Neural progenitor cell (in vitro differentiated cells): ENCODE measurements at regions not wholly inside any gene's neighbourhood (a gene's known extent, or its start where the extent isn't known, plus 50 kb on each side); places are given as distances from the start of the nearest gene placed in this dataset.

ENCODE experiments used
- DNase-seq: peaks from one replicate; pipeline ENCODE4 v3.0.0-alpha.2; 2016; ENCODE audit warnings: low spot score
- H2AFZ ChIP-seq: fragments of 200-600 bp; sonication (generic); replicated peaks from 2 replicates; pipeline ENCODE4 v1.6.1; 2016; ENCODE audit warnings: antibody characterized with exemption
- H3F3A ChIP-seq: fragments of 200-600 bp; sonication (generic); 2 replicates; pipeline ENCODE4 v1.6.1; 2016; ENCODE audit warnings: antibody characterized with exemption, low read depth
- H3K27ac ChIP-seq: fragments of 200-600 bp; sonication (generic); 2 replicates; pipeline ENCODE4 v1.5.1; 2016; ENCODE audit warnings: mild to moderate bottlenecking
- H3K27me3 ChIP-seq: fragments of 200-600 bp; sonication (generic); 2 replicates; pipeline ENCODE4 v1.6.1; 2016; ENCODE audit warnings: mild to moderate bottlenecking, moderate library complexity
- H3K36me3 ChIP-seq: fragments of 200-600 bp; sonication (generic); 2 replicates; pipeline ENCODE4 v1.5.1; 2016
- H3K4me1 ChIP-seq: fragments of 200-600 bp; sonication (generic); 2 replicates; pipeline ENCODE4 v1.6.1; 2016; ENCODE audit warnings: mixed run types
- H3K4me2 ChIP-seq: fragments of 200-600 bp; sonication (generic); 2 replicates; pipeline ENCODE4 v1.6.1; 2016
- H3K4me3 ChIP-seq: fragments of 200-600 bp; sonication (generic); 2 replicates; pipeline ENCODE4 v1.5.1; 2016
- H3K79me2 ChIP-seq: fragments of 200-600 bp; sonication (generic); 2 replicates; pipeline ENCODE4 v1.6.1; 2016; ENCODE audit warnings: low read depth
- H3K9ac ChIP-seq: fragments of 200-600 bp; sonication (generic); 2 replicates; pipeline ENCODE4 v1.6.1; 2016
- H3K9me3 ChIP-seq: fragments of 200-600 bp; sonication (generic); 2 replicates; pipeline ENCODE4 v1.5.1; 2016; ENCODE audit warnings: low read depth
- H4K20me1 ChIP-seq: fragments of 200-600 bp; sonication (generic); 2 replicates; pipeline ENCODE4 v1.6.1; 2016; ENCODE audit warnings: low read depth
- H3K27ac Mint-ChIP-seq: 3 replicates; pipeline ENCODE4 v1.8.0; 2021; ENCODE audit warnings: mixed read lengths
- H3K27me3 Mint-ChIP-seq: 2 replicates; pipeline ENCODE4 v1.8.0; 2022; ENCODE audit warnings: low read depth, mild to moderate bottlenecking, inconsistent platforms, moderate library complexity, mixed read lengths; ENCODE audit not compliant: insufficient read depth
- H3K36me3 Mint-ChIP-seq: 3 replicates; pipeline ENCODE4 v1.8.0; 2021; ENCODE audit warnings: mixed read lengths
- H3K4me1 Mint-ChIP-seq: 3 replicates; pipeline ENCODE4 v1.8.0; 2021; ENCODE audit warnings: mixed read lengths
- H3K4me3 Mint-ChIP-seq: 3 replicates; pipeline ENCODE4 v1.8.0; 2021; ENCODE audit warnings: mild to moderate bottlenecking, moderate library complexity, mixed read lengths
- H3K9me3 Mint-ChIP-seq: 3 replicates; pipeline ENCODE4 v1.8.0; 2020; ENCODE audit warnings: mixed read lengths
- EZH2 ChIP-seq: fragments of 200-600 bp; sonication (generic); IDR thresholded peaks from 2 replicates; pipeline ENCODE4 v1.6.1; 2017; ENCODE audit warnings: antibody characterized with exemption, mild to moderate bottlenecking, moderate library complexity
- EZH2phosphoT487 ChIP-seq: fragments of 200-600 bp; sonication (generic); IDR thresholded peaks from 2 replicates; pipeline ENCODE4 v1.6.1; 2017; ENCODE audit warnings: antibody characterized with exemption
- TF ChIP-seq, protein P1 (sequence below): fragments of 200-600 bp; sonication (generic); IDR thresholded peaks from 2 replicates; pipeline ENCODE4 v1.5.1; 2017; ENCODE audit warnings: antibody characterized with exemption, mild to moderate bottlenecking

DNA sequence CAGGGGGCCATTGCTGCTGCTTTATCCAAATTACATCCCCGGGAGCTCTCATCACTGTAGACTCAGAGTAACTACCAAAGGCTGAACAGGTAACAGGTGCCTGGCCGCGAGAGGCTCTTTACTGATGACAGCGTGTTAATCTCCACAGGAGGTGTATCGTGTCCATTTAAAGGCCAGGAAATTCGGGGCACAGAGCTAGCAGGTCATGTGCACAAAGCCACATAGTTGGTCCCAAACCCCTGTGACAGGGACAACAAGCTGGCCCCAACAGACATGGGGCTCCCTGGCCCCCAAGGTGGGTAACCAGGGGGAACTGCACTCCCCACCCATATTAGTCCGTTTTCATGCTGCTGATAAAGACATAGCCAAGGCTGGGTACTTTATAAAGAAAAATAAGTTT, 55.3 kb upstream of the RBFOX3 start:
- no peaks in the 10 kb centered on the region for H3K9me3 ChIP-seq
- H3K79me2 ChIP-seq, result no peaks in the 10 kb centered on the region
- no peak overlapping the region for H3K4me3 Mint-ChIP-seq
- H3K36me3 ChIP-seq, result no peaks in the 10 kb centered on the region
- no peak overlapping the region for H3K9ac ChIP-seq
- no peak overlapping the region for H3K27ac ChIP-seq
- peaks cover 5% of the 10 kb centered on the region for H3K4me1 ChIP-seq
- peaks cover 4% of the 10 kb centered on the region for H3K27me3 ChIP-seq
- DNase-seq, result no peak
- H3F3A ChIP-seq, result no peaks in the 10 kb centered on the region
- H3K4me1 Mint-ChIP-seq, result peaks cover 22% of the 10 kb centered on the region
- H2AFZ ChIP-seq, result no peak overlapping the region
- no peak for TF ChIP-seq EZH2
- TF ChIP-seq, protein P1, sequence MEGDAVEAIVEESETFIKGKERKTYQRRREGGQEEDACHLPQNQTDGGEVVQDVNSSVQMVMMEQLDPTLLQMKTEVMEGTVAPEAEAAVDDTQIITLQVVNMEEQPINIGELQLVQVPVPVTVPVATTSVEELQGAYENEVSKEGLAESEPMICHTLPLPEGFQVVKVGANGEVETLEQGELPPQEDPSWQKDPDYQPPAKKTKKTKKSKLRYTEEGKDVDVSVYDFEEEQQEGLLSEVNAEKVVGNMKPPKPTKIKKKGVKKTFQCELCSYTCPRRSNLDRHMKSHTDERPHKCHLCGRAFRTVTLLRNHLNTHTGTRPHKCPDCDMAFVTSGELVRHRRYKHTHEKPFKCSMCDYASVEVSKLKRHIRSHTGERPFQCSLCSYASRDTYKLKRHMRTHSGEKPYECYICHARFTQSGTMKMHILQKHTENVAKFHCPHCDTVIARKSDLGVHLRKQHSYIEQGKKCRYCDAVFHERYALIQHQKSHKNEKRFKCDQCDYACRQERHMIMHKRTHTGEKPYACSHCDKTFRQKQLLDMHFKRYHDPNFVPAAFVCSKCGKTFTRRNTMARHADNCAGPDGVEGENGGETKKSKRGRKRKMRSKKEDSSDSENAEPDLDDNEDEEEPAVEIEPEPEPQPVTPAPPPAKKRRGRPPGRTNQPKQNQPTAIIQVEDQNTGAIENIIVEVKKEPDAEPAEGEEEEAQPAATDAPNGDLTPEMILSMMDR, result no peak
- TF ChIP-seq EZH2phosphoT487, result no peak
- H3K27me3 Mint-ChIP-seq, result peaks cover 15% of the 10 kb centered on the region
- H4K20me1 ChIP-seq, result no peaks in the 10 kb centered on the region
- no peak overlapping the region for H3K4me2 ChIP-seq
- no peaks in the 10 kb centered on the region for H3K36me3 Mint-ChIP-seq
- no peak overlapping the region for H3K27ac Mint-ChIP-seq
- H3K4me3 ChIP-seq, result no peak overlapping the region
- peaks cover 6% of the 10 kb centered on the region for H3K9me3 Mint-ChIP-seq

DNA sequence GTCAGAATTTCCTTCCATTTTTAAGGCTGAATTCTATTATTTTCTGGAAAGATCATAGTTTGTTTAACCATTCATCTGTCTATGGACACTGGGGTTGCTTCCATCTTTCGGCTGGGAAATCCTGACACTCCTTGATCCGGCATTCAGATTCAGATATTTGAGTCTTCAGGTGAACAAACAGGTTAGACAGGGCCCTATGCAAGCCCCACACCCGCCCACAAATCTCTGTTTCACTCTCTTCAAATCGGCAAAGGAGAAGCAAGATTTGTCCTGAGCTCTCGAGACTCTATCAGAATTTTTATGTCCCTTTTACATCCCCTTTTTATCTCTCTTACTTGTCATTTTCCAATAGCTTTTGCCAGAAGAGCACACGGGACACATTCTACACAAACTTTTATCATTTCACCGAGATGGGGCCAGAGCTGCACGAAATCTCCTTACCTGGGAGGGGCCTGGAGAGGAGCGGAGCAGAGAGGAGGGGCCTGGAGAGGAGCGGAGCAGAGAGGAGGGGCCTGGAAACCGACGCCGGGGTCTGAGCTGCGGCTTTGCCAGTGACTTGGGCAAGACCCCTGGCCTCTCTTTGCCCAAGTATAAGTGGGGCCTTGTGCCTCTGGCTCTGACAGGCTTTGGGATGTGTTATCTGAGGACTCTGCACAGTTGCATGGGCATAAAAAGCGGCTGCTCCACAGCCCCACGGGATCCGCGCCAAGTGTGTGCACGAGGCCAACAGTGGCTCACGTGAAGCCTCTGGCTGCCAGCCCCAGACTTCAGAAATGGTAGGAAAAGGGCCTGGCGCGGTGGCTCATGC, 54.3 kb upstream of the RBFOX3 start:
- H2AFZ ChIP-seq, result peak overlapping the region; percentile 97
- no peak overlapping the region for H3K27ac ChIP-seq
- no peak overlapping the region for H3K9ac ChIP-seq
- peak overlapping the region; percentile 25 for H3K4me3 ChIP-seq
- H3F3A ChIP-seq, result no peaks in the 10 kb centered on the region
- H4K20me1 ChIP-seq, result no peaks in the 10 kb centered on the region
- H3K27ac Mint-ChIP-seq, result no peak overlapping the region
- peaks cover 5% of the 10 kb centered on the region for H3K4me1 ChIP-seq
- H3K79me2 ChIP-seq, result no peaks in the 10 kb centered on the region
- no peaks in the 10 kb centered on the region for H3K9me3 ChIP-seq
- peaks cover 8% of the 10 kb centered on the region for H3K27me3 ChIP-seq
- TF ChIP-seq EZH2 (no peak), EZH2phosphoT487 (no peak)
- TF ChIP-seq, protein P1, result no peak
- no peak overlapping the region for H3K4me3 Mint-ChIP-seq
- peaks cover 12% of the 10 kb centered on the region for H3K27me3 Mint-ChIP-seq
- H3K4me1 Mint-ChIP-seq, result peaks cover 13% of the 10 kb centered on the region
- H3K36me3 Mint-ChIP-seq, result no peaks in the 10 kb centered on the region
- peaks cover 9% of the 10 kb centered on the region for H3K9me3 Mint-ChIP-seq
- peak overlapping the region; percentile 76 for H3K4me2 ChIP-seq
- DNase-seq, result peak; percentile 58
- no peaks in the 10 kb centered on the region for H3K36me3 ChIP-seq

DNA sequence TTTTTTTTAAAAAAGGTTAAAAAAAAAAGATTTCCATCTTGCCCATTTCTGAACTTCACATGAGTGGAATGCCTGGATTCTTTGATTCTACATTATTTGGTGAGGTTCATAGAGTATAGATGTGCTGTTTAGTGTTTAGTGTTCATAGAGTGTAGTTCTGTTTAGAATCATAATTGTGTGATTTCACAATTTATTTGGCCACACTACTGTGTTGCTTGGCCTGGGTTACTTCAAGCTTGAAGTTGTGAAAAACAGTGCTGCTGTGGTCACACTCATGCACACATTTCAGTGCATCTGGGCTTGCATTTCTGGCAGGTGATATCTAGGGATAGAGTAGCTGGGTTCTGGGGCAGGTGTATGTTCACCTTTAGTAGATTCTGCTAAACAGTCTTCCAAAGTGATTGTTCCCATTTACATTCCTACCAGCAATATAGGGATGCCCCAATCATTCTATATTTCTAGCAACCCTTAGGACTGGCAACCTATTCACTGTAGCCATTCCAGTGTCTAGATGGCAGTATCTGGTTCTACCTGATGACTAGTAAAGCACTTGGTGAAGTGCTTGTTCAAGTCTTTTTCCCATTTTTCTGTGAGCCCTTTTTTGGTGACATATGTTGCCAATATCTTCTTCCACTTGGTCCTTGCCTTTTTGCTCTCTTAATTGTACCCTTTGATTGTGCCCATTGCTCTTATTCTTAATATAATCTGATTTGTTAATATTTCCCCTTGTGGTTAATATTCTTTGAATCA, 50.6 kb upstream of the RBFOX3 start:
- Histone ChIP-seq H3K4me1 (peaks cover 10% of the 10 kb centered on the region), H2AFZ (no peak overlapping the region), H3F3A (no peaks in the 10 kb centered on the region), H3K36me3 (no peaks in the 10 kb centered on the region), H3K4me2 (no peak overlapping the region), H3K27ac (no peak overlapping the region), H3K27me3 (peaks cover 21% of the 10 kb centered on the region), H3K9me3 (no peaks in the 10 kb centered on the region), H3K4me3 (no peak overlapping the region), H3K9ac (no peak overlapping the region), H3K79me2 (no peaks in the 10 kb centered on the region), H4K20me1 (no peaks in the 10 kb centered on the region)
- Mint-ChIP-seq H3K9me3 (peaks cover 10% of the 10 kb centered on the region), H3K36me3 (no peaks in the 10 kb centered on the region), H3K27ac (no peak overlapping the region), H3K27me3 (peaks cover 6% of the 10 kb centered on the region), H3K4me1 (peaks cover 14% of the 10 kb centered on the region), H3K4me3 (no peak overlapping the region)
- TF ChIP-seq, protein P1, result no peak
- TF ChIP-seq EZH2phosphoT487 (no peak), EZH2 (no peak)
- no peak for DNase-seq
